Hypothalamus (tissue), 51 donors: ENCODE measurements at regions not wholly inside any gene's neighbourhood (a gene's known extent, or its start where the extent isn't known, plus 50 kb on each side); places are given as distances from the start of the nearest gene placed in this dataset.

Source experiments
- DNase-seq, 51 donors: peaks; one replicate each; lab custom pipeline; 2025; lab: John Stamatoyannopoulos, UW

DNA sequence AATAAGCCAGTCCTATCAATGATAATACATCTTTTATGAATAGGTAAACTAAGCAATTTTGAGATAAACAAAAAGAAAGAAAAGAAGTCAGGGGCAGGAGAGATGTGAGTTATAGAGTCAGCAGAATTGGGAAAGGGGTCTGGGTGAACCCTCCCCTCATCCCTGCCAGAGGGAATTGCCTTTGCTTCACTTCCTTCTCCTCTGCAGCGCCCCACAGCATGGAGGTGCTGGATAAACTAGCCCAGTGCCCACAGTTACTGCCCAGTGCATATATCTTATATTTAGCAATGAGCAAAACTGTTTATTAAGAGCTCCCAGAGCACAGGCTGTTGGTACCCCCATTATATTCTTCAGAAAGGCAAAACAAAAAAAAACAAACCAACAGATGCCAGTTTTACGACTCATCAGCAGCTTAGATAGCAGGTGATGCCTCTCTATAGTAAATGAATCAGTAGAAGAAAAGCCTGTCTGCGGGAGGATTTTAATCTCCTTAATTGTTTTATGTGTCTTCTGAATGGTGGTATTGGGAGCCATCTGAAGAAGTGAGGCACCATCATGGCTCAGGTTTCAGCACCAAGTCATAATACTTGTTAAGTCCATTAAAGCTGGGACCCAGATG is 419.2 kb downstream of the EPM2A start:
- no peak for DNase-seq

DNA sequence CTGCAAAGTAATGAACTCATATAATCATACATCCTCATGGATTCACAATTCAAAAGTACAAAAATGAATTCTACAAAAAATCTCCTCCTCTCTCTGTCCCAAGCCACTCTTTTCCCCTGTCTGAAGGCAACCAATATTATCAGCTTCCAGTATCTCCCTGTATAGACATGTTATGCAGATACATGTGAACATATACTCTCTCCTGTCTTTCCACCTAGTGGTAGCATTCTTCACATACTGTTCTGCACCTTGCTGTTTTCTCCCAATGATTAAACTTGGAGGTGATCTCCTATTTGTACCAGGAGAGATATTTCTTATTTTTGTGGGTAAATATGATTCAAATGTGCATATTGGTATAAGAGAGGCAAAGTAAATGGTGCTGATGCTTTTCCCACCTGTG is 416.4 kb downstream of the EPM2A start:
- no peak for DNase-seq

DNA sequence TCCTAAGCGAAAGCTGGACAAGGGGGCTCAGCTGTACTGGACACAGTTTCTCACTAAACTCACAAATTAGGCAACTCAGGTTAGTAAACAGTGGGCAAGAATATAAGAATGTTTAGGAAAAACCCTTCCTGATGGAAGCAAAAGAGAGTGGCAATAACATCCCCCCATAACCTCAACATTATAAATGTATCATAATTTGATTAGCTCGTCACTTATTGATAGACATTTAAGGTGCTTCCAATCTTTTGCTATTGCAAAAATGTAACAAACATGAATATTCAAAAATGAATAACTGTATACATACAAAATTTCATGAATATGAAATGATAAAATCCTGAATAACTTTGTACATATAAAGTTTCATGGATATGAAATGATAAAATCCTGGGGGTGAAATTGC is 415.7 kb downstream of the EPM2A start:
- no peak for DNase-seq

DNA sequence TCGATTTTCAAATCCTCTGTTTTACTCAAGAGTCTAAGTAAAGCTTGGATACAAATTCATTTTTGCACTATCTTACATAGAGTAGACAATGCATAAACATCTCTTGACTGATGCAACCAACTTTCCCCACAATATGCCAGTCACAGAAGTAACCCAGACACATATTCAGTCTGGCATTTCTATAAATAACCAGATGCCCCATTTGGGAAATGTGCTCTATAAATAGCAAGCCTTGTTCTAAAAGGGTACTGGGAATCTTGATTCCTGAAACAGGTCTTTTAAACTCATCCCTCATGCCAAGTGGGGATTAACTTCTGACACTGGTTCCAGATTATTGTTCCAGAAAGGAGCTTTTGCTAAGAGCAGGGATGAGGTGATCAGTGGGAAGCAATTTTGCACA is 411.7 kb downstream of the EPM2A start:
- DNase-seq, result no peak

DNA sequence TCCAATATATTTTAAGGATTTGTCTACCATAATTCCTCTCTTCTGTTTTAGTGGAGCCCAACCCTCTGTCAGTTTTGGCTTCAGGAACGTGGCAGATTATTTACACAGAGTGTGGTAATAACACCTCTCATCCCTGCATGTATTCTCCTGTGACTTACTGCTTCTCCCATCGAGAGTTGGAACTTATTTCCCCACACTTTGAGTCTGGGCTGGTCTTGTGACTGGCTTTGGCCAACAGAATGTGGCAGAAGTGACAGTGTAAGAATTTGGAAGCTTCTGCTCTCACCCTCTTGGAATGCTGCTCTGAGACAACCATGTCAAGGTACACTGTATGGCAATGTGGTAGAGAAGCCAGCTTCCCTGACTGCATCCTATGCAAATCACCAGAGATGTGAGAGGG is 407.7 kb downstream of the EPM2A start:
- no peak for DNase-seq

DNA sequence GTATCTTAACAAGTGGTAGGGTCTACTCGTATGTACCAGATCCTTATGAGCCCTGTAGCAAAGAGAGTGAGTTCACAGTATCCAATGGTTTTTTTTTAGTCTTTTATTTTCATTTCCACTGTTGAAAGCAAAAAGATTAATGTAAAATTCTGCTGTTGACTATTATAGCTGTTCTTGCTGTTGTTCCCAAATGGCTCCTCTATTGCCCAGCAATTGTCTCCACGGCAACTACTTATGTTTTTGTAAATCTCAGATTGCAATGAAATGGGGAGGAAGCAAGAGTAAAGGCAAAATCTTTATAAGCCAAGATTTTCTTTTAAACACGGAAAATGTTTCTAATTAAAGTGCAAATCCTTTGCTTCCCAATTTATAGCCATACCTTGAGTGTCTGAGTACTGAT is 406.1 kb downstream of the EPM2A start:
- no peak for DNase-seq

DNA sequence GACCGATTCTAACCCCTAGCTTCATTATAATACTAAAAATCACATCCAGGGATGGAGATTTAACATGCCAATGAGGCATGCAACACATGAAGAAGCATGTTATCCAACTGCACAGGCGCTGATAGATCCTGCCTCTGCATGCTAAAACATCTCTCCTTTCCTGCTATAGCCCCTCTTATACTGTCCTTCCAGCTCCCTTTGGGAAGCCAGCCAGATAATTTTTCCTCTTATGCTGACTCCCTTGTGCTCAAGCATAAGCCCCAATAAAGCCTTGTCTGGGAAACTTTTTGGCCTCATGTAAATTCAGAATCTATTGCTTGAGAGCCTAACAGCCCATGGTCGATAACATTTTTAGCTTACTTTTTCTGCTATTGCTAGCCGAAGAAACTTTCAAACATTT is 404.3 kb downstream of the EPM2A start:
- DNase-seq, result no peak

DNA sequence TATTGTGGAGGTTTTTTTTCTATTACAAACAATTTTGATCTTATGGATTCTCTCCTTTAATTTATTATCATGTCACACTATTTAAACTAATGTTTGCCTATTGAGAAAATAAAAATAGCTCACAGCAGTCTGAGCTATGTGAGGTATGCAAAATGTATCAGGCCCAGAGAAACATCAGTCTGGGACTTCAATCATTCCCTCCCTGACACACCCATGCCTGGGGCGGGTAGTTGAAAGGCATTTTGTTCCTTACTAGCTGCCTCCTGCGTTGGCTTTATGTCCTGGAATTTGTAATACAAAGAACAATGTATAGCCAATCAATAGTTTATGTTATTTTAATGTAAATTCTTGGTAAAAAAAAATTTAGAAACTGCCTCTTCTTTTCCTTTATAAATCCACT is 403.3 kb downstream of the EPM2A start:
- DNase-seq, result no peak

DNA sequence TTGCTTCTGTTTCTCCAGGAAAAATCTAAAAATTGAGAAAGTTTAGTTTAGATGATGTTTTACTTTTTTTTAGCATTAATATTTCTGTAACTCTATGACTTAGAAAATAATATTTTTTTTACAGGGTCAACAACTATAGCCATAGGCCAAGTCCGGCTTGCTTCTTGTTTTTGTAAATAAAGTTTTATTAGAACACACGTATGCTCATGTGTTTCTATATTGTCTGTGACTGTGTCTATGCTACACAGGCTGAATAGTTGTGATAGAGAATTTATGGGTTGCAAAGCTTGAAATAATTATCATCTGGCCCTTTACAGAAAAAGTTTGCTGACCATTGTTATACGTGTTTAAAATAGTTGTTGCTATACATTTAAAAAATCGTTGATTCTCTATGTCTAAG is 399.2 kb downstream of the EPM2A start:
- no peak for DNase-seq

DNA sequence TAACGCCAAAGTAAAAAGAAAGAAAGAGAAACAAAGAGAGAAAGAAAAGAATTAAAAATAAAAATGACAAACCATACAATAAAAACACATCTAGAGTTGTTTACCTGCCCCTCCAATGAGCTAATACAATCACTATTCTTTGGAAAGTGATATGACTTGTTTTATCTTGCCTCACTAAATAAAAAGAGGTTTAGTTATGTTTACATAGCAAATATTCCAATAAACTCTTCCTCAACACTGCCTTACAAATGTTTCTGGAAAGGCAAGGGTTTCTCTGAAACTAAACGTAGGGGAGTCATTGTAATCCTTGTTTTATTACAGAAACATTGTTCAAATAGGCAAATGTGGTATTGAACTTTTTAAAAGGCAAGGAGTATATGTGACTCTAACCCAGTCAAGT is 396.2 kb downstream of the EPM2A start:
- no peak for DNase-seq

DNA sequence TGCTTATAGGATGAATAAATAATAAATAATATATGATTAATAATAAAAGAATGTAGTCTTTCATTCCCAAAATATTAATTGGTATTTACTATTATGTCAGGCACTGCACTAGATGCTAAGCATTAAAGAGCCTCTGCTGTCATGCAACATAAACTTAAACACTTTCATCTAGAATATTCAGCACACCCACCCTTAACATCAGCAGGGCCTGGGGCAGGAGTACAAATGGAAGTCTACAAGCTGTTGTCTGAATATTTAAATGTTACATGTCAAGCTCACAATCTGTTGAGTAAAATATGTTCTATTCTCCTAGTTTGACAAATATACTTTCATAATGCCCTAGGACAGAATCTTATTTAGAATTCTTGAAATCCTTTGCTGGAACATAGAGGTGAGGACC is 395.1 kb downstream of the EPM2A start:
- DNase-seq, result no peak

DNA sequence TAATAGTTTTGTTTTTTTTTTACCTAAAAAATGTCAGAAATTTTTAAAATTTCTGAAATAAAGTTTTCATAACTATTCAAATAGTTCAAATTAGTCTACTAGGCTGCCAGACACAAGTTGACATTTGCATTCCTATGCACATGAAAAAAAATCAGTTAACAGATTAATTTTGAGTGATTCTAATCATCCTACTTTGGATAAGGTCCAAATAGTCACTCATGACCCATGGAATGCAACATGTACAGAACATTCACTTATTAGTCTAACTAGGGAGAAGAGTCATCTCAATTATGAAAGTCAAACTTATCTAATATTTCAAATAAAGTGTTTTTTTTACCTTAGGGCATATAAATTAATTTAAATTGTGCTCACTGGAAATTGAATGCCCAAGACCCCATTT is 390.2 kb downstream of the EPM2A start:
- DNase-seq, result no peak

DNA sequence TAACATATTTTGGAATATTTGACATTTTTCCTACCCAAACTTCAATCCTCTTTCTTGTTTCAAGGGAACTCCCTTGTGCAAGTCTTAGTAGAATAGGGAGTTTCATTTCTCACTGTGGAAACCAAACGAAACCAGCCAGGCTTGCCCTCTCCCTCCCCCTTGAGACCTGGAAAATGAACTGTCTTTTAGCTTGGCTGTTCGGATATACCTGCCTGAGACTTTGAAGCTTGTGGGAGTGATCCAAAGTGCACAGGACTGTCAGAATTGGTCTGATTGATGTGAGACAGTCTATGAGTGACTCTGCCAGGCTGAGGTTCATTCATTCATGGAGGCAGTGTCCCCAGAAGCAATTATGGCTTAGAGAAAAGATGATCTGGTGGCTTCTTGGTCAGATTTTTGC is 388.1 kb downstream of the EPM2A start:
- no peak for DNase-seq

DNA sequence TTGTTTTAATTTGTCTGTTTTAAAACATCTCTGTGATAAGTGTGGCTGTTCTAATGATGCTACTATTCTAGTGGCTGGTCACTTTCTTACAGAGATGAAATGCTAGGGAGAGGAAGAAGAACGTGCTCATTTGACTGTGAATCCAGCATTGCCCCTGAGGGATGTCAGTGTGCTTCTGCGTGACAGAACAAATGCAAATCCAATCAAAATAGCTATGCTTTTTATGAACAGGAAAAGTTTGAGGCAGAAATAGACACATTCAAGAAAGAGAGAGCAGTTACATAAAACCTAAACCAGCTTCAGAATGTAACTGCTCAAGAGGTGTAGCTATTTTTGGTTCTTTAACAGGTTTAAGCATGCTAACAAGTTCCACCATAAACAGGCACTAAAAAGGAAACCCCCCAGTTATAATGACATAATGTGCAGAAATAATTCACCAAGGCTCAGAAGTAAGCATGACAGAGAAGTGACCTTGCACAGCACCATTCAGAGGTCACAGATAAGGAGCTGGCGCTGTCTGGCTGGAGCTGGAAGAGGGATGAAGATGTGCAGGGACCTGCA is 385.3 kb downstream of the EPM2A start:
- DNase-seq, result peak in 1 of 51 donors; percentile 7

DNA sequence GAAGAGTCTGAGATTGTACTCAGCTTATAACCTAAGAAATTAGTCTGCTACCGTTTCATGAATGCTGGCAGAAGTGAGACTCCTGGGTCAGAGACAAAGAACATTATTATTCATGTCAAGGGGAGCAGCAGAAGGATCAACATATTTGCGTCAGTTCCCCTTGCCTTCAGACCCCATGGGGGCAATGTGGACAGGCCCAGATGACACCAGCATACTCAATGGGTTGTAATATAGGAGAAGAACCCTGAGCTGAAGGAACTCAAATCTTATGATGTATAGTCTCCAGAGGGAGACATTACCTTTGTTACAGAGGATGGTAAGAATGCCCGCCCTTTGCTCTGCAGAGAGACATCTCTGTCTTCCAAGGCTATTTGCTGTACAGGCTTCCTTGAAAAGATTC is 384.4 kb downstream of the EPM2A start:
- no peak for DNase-seq

DNA sequence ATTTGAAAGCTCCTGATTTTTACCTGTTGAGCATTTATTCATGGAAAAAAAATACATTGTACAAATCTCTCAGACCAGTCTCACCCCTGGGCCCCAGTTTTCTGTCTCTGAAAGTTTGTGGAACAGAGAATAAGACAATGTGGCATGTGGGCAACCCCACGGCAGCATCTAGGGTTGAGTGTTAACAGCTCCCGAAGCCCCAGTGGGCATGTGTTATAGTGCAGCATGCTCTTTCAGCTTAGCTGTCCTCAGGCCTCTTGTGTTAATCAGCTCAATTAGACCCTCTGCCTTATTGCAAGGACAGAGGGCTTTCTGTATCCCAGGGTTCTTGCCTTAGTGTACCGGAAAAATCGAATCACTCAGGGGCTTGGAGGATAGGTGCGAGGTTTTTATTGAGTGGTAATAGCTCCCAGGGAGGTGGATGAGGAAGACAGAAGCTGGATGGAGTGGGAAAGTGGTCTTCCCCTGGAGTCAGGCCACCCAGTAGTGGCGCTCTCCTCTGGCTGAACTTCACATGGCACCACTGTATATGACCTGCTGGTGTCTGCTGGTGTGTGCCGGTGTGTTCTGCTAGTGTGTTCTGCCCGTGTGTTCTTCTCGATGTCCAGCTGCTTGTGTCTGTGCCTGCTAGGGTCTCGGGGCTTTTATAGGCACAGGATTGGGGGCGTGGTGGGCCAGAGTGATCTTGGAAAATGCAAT is 382.8 kb downstream of the EPM2A start:
- no peak for DNase-seq

DNA sequence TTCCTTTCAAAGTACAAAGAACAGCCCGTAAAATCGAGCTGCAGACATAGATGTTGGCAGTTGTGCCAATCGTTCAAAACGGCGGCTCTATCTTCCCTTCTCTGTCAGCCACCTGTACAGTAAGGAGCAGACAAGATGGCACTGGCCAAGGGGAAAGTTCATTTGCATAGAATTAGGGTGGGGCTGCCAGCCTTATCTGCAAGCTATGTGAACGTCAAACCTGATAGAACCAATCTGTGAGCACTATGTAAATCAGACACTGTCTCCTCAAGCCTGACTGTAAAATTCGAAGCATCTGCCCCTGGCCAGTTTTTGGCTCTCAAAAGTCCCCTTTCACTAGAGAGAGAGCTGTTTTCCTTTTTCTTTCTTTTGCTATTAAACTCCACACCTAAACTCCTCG is 374.5 kb downstream of the EPM2A start:
- no peak for DNase-seq

DNA sequence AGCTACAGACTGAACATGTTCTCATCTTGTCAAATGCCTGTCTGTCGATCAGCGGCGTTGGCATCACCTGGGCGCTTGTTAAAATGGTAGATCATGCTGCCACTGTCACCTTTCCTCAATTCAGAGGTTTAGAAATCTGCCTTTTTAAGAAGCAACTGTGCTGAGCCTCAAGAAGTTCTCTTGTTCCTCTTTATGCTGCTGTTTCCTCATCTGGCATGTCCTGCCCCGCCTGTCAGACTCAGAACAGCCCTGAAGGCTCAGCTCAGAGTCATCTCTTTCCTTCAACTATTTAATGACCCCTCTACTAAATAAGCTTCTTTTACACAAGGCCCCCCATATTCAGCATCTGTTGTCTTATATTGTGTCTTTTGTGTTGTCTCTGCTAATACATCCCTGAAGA is 368.2 kb downstream of the EPM2A start:
- DNase-seq, result no peak

DNA sequence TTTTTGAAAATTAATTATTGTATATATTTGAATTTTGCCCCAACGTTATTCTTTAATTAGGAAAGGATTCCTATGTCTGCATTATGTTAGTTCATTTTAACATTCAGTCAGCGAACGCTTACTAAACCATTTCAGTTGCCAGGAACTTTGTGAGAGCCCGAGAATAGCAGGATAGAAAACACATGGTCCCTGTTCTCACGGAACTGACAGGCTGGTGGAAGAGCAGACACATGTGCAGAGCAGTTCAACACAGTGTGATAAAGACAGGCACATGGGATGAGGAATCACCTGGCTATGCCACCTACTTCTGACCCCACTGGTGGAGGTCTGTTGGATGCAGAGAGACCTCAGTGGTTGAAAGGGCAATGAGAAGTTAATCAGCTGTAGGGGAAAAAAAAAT is 367.2 kb downstream of the EPM2A start:
- DNase-seq, result no peak

DNA sequence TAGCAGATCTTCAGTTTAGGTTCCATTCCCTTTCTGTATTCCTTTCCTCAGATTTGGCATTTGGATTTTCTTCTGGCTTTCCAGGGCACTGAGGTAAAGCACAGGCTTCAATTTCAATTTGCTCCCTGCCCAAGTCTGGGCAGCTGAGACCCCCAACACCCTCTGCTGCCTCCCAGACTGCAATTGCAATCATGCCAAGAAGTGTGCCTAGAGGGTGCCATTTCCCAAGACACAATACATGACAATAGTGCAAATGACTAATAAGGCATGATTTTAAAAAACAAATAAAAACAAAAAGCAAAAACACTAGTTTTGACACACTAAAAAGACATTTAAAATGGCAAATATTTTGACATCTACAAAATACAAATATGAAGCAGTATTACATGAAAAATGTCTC is 364.8 kb downstream of the EPM2A start:
- no peak for DNase-seq

DNA sequence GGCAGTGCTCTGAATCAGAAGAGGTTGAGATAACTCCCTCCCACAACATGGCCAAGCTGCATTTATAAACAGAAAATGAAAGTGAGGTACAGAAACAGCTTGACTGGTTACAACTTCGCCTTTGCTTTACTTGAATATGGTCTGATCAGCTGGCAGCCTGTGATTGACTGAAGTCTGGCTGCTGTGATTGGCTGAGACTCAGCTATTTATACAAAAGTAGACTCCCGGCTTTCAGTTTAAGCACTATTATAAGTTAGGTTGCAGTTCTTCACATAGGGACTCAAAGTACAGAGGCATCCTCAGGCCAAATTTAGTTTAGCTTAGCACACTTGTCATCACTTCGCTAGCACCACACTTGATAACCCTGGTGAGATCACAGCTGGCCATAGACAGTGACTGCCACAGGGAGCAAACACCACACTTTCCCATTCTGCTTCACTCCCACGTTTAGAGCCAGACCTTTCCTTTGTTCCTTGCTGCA is 362.6 kb downstream of the EPM2A start:
- peak in 6 of 51 donors; percentile 2 to 24 (median 4) for DNase-seq

DNA sequence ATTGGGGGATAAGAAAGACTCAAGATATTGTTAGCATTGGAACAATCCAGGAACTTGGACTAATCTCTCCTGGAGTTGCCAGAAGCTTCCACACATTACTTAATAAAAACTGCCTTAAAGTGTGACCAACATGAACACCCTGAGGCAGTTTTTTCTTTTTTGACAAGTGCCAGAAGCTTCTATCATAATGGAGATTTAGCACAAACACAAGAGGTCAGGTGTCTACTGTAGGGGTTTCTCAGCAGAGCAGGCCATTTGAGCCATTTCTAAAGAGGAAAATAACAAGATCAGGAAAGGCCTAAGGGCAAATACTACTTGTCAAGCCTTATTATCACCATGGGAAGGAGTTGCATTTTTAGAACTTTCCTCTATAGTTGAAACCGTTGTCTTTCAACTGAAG is 361.5 kb downstream of the EPM2A start:
- no peak for DNase-seq
